H1 (cell line): ENCODE measurements at regions not wholly inside any gene's neighbourhood (a gene's known extent, or its start where the extent isn't known, plus 50 kb on each side); places are given as distances from the start of the nearest gene placed in this dataset.
A peak's percentile ranks its signal among the peaks of the same experiment; 100 is the strongest.

ENCODE experiments used
- CTCF ChIA-PET: fragments of 300-600 bp; sonication (Branson Sonifier 250); formaldehyde crosslinking; loops from one replicate; lab custom pipeline; 2021; ENCODE audit not compliant: partially characterized antibody; lab: Charles Lee
- POLR2A ChIA-PET: fragments of 300-600 bp; sonication (Branson Sonifier 250); formaldehyde crosslinking; loops from one replicate; lab custom pipeline; 2021; ENCODE audit warnings: inconsistent platforms; ENCODE audit not compliant: partially characterized antibody; lab: Charles Lee
- DNase-seq, 2 experiments: peaks; one replicate each; pipeline versions ENCODE4 v3.0.0 to v3.0.0-alpha.2; 2010 to 2022; ENCODE audit warnings: low spot score in 2 of 2, low read depth in 1 of 2, mixed read lengths in 1 of 2
- FAIRE-seq: peaks from 2 replicates; lab custom pipeline; 2011; peaks lifted over from hg19 to GRCh38; lab: Jason Lieb, UNC
- H2AFZ ChIP-seq: 2 replicates; pipeline ENCODE4 v1.8.1; 2012; ENCODE audit warnings: low read length, inconsistent platforms
- H2AK5ac ChIP-seq: 2 replicates; pipeline ENCODE4 v1.6.1; 2013; ENCODE audit warnings: low read depth, low read length
- H2BK120ac ChIP-seq: replicated peaks from 2 replicates; pipeline ENCODE3; 2013; ENCODE audit warnings: low read depth, low read length, inconsistent platforms
- H2BK12ac ChIP-seq: 2 replicates; pipeline ENCODE4 v1.6.1; 2013; ENCODE audit warnings: low read depth, low read length
- H2BK15ac ChIP-seq: 2 replicates; pipeline ENCODE4 v1.6.1; 2013; ENCODE audit warnings: low read length
- H2BK20ac ChIP-seq: 2 replicates; pipeline ENCODE4 v1.6.1; 2013; ENCODE audit warnings: low read length
- H2BK5ac ChIP-seq: 2 replicates; pipeline ENCODE4 v1.6.1; 2013; ENCODE audit warnings: low read depth, low read length
- H3K14ac ChIP-seq: 2 replicates; pipeline ENCODE4 v1.6.1; 2013; ENCODE audit warnings: inconsistent platforms; ENCODE audit not compliant: insufficient read length
- H3K18ac ChIP-seq: 2 replicates; pipeline ENCODE4 v1.6.1; 2013; ENCODE audit warnings: low read length; ENCODE audit errors: extremely low read depth
- H3K23ac ChIP-seq: 2 replicates; pipeline ENCODE4 v1.6.1; 2013; ENCODE audit warnings: inconsistent platforms; ENCODE audit not compliant: insufficient read length
- H3K23me2 ChIP-seq: 2 replicates; pipeline ENCODE4 v1.6.1; 2013; ENCODE audit warnings: low read depth, low read length
- H3K27ac ChIP-seq: 2 replicates; pipeline ENCODE4 v1.6.1; 2011; ENCODE audit warnings: low read depth, low read length, inconsistent platforms
- H3K27me3 ChIP-seq, 4 experiments: replicated peaks in 1 of 4; 1 replicate in 1 of 4; 2 replicates in 3 of 4; pipeline versions ENCODE4 v1.6.1 to v1.8.1; 2011 to 2013; ENCODE audit warnings: low read length in 3 of 4, mild to moderate bottlenecking in 3 of 4, inconsistent platforms in 2 of 4, mixed read lengths in 2 of 4, moderate library complexity in 1 of 4; ENCODE audit not compliant: control insufficient read depth in 3 of 4, insufficient read depth in 3 of 4; ENCODE audit errors: extremely low read depth in 1 of 4
- H3K36me3 ChIP-seq, 4 experiments: 2 replicates each; pipeline versions ENCODE4 v1.6.1 to v1.8.1; 2011 to 2013; ENCODE audit warnings: mild to moderate bottlenecking in 4 of 4, low read length in 3 of 4, moderate library complexity in 2 of 4, control low read depth in 1 of 4, inconsistent platforms in 1 of 4; ENCODE audit not compliant: insufficient read depth in 4 of 4, control insufficient read depth in 2 of 4
- H3K4ac ChIP-seq: replicated peaks from 2 replicates; pipeline ENCODE3; 2013; ENCODE audit warnings: low read length, low read depth, mixed read lengths, inconsistent platforms; ENCODE audit not compliant: insufficient read length
- H3K4me1 ChIP-seq, 4 experiments: replicated peaks in 1 of 4; 1 replicate in 1 of 4; 2 replicates in 3 of 4; pipeline versions ENCODE4 v1.6.1 to v1.8.1; 2011 to 2013; ENCODE audit warnings: low read length in 3 of 4, inconsistent platforms in 2 of 4, mixed read lengths in 1 of 4; ENCODE audit not compliant: insufficient read depth in 4 of 4, control insufficient read depth in 3 of 4
- H3K4me2 ChIP-seq, 2 experiments: 2 replicates each; pipeline versions ENCODE4 v1.6.1 to v1.8.1; 2011 to 2013; ENCODE audit warnings: low read depth in 2 of 2, low read length in 2 of 2, control low read depth in 1 of 2, inconsistent platforms in 1 of 2, mild to moderate bottlenecking in 1 of 2; ENCODE audit not compliant: insufficient read depth in 1 of 2
- H3K4me3 ChIP-seq, 4 experiments: fragments of 200-600, 300-600 bp in 1 of 4; sonication (generic), shearing (Covaris generic), sonication (Bioruptor Twin) in 1 of 4; 2 replicates each; pipeline versions ENCODE4 v1.5.1 to v1.8.1; 2011 to 2016; ENCODE audit warnings: low read length in 4 of 4, low read depth in 3 of 4, control low read depth in 2 of 4, inconsistent platforms in 2 of 4, mild to moderate bottlenecking in 2 of 4, mixed read lengths in 1 of 4, moderate library complexity in 1 of 4; ENCODE audit not compliant: insufficient read depth in 2 of 4; ENCODE audit errors: extremely low read depth in 1 of 4
- H3K56ac ChIP-seq: replicated peaks from 2 replicates; pipeline ENCODE3; 2013; ENCODE audit warnings: low read depth, mild to moderate bottlenecking, mixed read lengths, low read length, inconsistent platforms; ENCODE audit not compliant: insufficient read length
- H3K79me1 ChIP-seq: 2 replicates; pipeline ENCODE4 v1.6.1; 2013; ENCODE audit warnings: low read depth, low read length, control low read depth
- H3K79me2 ChIP-seq, 2 experiments: 2 replicates each; pipeline versions ENCODE4 v1.6.1 to v1.8.1; 2012 to 2013; ENCODE audit warnings: low read length in 2 of 2, mild to moderate bottlenecking in 2 of 2, inconsistent platforms in 1 of 2; ENCODE audit not compliant: insufficient read depth in 2 of 2, control insufficient read depth in 1 of 2
- H3K9ac ChIP-seq, 4 experiments: replicated peaks in 1 of 4; 1 replicate in 1 of 4; 2 replicates in 3 of 4; pipeline versions ENCODE4 v1.6.1 to v1.8.1; 2011 to 2013; ENCODE audit warnings: low read depth in 3 of 4, low read length in 3 of 4, control low read depth in 2 of 4, mild to moderate bottlenecking in 2 of 4, moderate library complexity in 2 of 4, inconsistent platforms in 1 of 4; ENCODE audit errors: extremely low read depth in 1 of 4
- H3K9me3 ChIP-seq, 2 experiments: 2 replicates each; pipeline versions ENCODE4 v1.6.1 to v1.8.1; 2012 to 2013; ENCODE audit warnings: mild to moderate bottlenecking in 2 of 2, moderate library complexity in 2 of 2, control low read depth in 1 of 2, inconsistent platforms in 1 of 2, low read depth in 1 of 2, low read length in 1 of 2, mixed read lengths in 1 of 2; ENCODE audit not compliant: insufficient read depth in 2 of 2
- H4K20me1 ChIP-seq, 2 experiments: replicated peaks in 1 of 2; 2 replicates each; pipeline versions ENCODE3 to v1.8.1; 2011 to 2013; ENCODE audit warnings: inconsistent platforms in 2 of 2, low read length in 2 of 2, mild to moderate bottlenecking in 1 of 2; ENCODE audit not compliant: insufficient read depth in 2 of 2, control insufficient read depth in 1 of 2
- H4K5ac ChIP-seq: 2 replicates; pipeline ENCODE4 v1.6.1; 2013; ENCODE audit warnings: low read length, low read depth, mixed read lengths, inconsistent platforms; ENCODE audit not compliant: insufficient read length
- H4K8ac ChIP-seq: 2 replicates; pipeline ENCODE4 v1.8.0; 2013; ENCODE audit warnings: mild to moderate bottlenecking, moderate library complexity, low read length, inconsistent platforms; ENCODE audit not compliant: insufficient read depth; ENCODE audit errors: extremely low read depth
- H4K91ac ChIP-seq: replicated peaks from 2 replicates; pipeline ENCODE3; 2013; ENCODE audit warnings: low read length, mixed read lengths, inconsistent platforms; ENCODE audit not compliant: insufficient read length
- EGR1 ChIP-seq: IDR thresholded peaks from 2 replicates; pipeline ENCODE4 v1.6.1; 2011; ENCODE audit warnings: low read depth, low read length, borderline replicate concordance
- SP1 ChIP-seq: IDR thresholded peaks from 2 replicates; pipeline ENCODE4 v1.6.1; 2011; ENCODE audit warnings: low read depth, low read length
- TEAD4 ChIP-seq: IDR thresholded peaks from 2 replicates; pipeline ENCODE4 v1.6.1; 2012; ENCODE audit warnings: low read depth, low read length, inconsistent platforms, mixed read lengths
- WGBS, 2 experiments: shearing (Covaris generic) in 1 of 2; methylation state at CpG; one replicate each; pipeline versions ENCODE4 v1.1.6 to v1.1.7; 2013 to 2015; ENCODE audit warnings: low lambda C conversion rate in 2 of 2, mixed read lengths in 2 of 2, inconsistent platforms in 1 of 2, low coverage in 1 of 2, missing lambda C conversion rate in 1 of 2; ENCODE audit not compliant: insufficient replicate concordance in 2 of 2, insufficient coverage in 1 of 2, insufficient read length in 1 of 2; ENCODE audit errors: extremely low coverage in 1 of 2, missing lambda C conversion rate in 1 of 2; 5-methylcytosine and 5-hydroxymethylcytosine counted together

- no peak overlapping the region for H2BK15ac ChIP-seq
- no peak overlapping the region for H3K14ac ChIP-seq
- H2AK5ac ChIP-seq, result no peak overlapping the region
- POLR2A ChIA-PET, result no interaction called here
- H4K20me1 ChIP-seq, result no peaks in the 10 kb centered on the region
- no peak for FAIRE-seq
- peak overlapping the region; percentile 42; the same call in 1 of the 2 replicates for H2BK12ac ChIP-seq
- H2BK120ac ChIP-seq, result no peak overlapping the region
- 47% methylated on average over 4 of the region's 4 CpGs; no CpG with 5 or more reads in 1 of the 2 experiments for whole genome bisulfite sequencing, 2 experiments
- CTCF ChIA-PET, result interaction anchor here (0.6 to 1.3 kb wide), 4 partner anchors 21 to 278 kb away, joined by 3 to 5 read pairs (median 3); no protein-coding TSS in a partner anchor
- no peak overlapping the region for H3K4me3 ChIP-seq
- no peak overlapping the region for H3K18ac ChIP-seq
- H2BK20ac ChIP-seq, result no peak overlapping the region
- no peaks in the 10 kb centered on the region for H3K79me2 ChIP-seq
- H3K9me3 ChIP-seq, result peaks cover 3 to 5% of the 10 kb centered on the region in 2 experiments; a peak in 3 of 4 replicates
- no peak overlapping the region for H4K8ac ChIP-seq
- no peak for TF ChIP-seq EGR1
- TF ChIP-seq SP1, result 0 out of 2 replicates have a peak, but pooled peaks have one; percentile 12
- TF ChIP-seq TEAD4, result peak; percentile 58; the same call in 1 of the 2 replicates
- peak overlapping the region; percentile 11 to 12; a peak in 1 of 4 replicates for H3K4me2 ChIP-seq
- no peak overlapping the region for H3K23ac ChIP-seq
- H3K4me1 ChIP-seq, result peaks cover 0 to 7% (median 3%) of the 10 kb centered on the region in 4 experiments; a peak in 5 of 7 replicates
- H3K36me3 ChIP-seq, result no peaks in the 10 kb centered on the region; a peak in 1 of 8 replicates
- DNase-seq, result no peak
- no peaks in the 10 kb centered on the region for H3K23me2 ChIP-seq
- H4K5ac ChIP-seq, result no peak overlapping the region
- H2AFZ ChIP-seq, result no peak overlapping the region
- no peak overlapping the region for H3K27ac ChIP-seq
- no peak overlapping the region for H4K91ac ChIP-seq
- no peak overlapping the region for H3K9ac ChIP-seq
- H3K4ac ChIP-seq, result no peak overlapping the region
- H3K79me1 ChIP-seq, result no peaks in the 10 kb centered on the region
- no peaks in the 10 kb centered on the region for H3K27me3 ChIP-seq
- H3K56ac ChIP-seq, result no peak overlapping the region
- no peak overlapping the region for H2BK5ac ChIP-seq
These were observed 99.1 kb upstream of the CHRM3 start for GRCh38 chr1:239287296-239287695.
